CD4-positive, alpha-beta T cell treated with Interleukin-6 at 100 ng/mL for 8 hours (primary cell): ENCODE measurements at regions not wholly inside any gene's neighbourhood (a gene's known extent, or its start where the extent isn't known, plus 50 kb on each side); places are given as distances from the start of the nearest gene placed in this dataset.
A peak's percentile ranks its signal among the peaks of the same experiment; 100 is the strongest.
"Not testable (repeated sequence)": the region's sequence is repeated elsewhere in the genome, so short reads cannot be mapped to it uniquely, and the experiment has no call there.

ENCODE experiments used
- DNase-seq: peaks from one replicate; pipeline ENCODE4 v3.0.0-alpha.2; 2020; ENCODE audit warnings: mixed read lengths, low spot score

- not testable (repeated sequence) for DNase-seq
Observed at GRCh38 chr15:30760633-30761032, 134.7 kb downstream of the ARHGAP11B start.

DNA sequence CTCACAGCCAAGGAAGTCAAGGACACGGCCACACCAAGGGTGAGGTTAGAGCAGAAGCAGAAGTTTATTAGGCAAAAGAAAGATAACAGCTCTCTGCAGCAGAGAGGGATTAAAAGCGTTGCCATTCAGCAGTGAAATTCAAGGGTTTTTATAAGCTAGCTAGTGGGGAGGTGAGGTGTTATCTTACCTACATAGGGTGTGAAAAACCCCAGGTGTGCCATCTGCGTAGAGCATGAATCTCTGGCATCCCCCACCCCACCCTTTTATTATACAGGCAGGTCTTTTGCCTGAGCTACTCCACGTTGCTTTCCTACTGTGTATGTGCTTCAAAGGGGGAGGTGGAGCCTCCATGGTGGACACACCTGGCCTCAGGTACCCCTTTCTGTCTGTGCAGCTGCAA lies 135.4 kb downstream of the ARHGAP11B start:
- not testable (repeated sequence) for DNase-seq

- DNase-seq = not testable (repeated sequence)
Observed at GRCh38 chr15:30769390-30770124, 134.2 kb upstream of the FAN1 start.

- DNase-seq = no peak
Observed at GRCh38 chr15:30770759-30771158, 133.0 kb upstream of the FAN1 start.

DNA sequence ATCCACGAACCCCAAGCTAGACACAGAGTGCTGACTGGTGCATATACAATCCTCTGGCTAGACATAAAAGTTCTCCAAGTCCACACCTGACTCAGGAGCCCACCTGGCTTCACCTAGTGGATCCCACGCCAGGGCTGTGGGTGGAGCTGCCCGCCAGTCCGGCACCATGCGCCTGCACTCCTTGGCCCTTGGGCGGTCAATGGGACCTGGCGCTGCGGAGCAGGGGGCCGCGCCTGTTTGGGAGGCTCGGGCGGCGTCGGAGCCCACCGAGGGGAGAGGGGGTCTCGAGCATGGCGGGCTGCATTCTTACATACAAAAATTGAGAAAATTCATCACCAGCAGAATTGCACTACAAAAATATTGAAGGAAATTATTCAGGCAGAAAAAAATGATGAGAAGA lies 120.7 kb upstream of the FAN1 start:
- no peak for DNase-seq

DNA sequence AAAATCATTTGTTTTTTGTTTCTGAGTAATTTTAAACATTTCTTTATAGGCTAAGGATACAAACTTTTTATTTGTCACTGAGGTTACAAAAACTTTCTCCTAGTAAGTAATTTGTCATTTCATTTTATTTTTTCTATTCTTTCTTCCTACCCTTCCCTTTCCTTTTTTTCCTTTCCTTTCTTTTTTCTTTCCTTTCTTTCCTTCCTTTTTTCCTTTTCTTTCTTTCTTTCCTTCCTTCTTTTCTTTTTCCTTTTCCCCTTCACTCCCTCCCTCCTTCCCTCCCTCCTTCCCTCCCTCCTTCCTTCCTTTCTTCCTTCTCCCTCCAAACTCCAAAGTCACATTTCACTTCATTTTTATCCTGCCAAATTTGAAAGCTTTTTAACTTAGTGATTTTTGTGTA lies 115.1 kb upstream of the FAN1 start:
- DNase-seq = no peak

GRCh38 chr15:30791239-30792175 lies 112.2 kb upstream of the FAN1 start:
- DNase-seq = no peak

DNA sequence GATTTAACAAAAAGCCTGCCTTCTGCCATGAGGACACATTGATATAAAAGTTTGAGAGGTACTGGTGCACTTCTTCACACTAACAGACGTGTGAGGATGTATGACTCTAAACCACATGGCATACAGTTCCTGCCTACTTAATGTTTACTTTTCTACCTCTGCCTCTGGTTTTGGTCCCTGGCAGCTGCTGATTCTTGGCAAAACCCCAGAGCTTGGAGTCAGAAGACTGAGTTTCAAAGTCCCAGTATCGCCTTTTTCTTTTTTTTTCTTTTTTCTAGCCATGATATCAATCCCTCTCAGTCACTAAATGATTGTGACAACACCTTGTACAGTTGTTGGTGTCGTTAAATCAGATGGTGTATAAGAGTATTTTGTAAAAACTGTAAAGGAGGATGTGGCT lies 110.9 kb upstream of the FAN1 start:
- not testable (repeated sequence) for DNase-seq

GRCh38 chr15:30794388-30794787 lies 109.3 kb upstream of the FAN1 start:
- no peak for DNase-seq

DNA sequence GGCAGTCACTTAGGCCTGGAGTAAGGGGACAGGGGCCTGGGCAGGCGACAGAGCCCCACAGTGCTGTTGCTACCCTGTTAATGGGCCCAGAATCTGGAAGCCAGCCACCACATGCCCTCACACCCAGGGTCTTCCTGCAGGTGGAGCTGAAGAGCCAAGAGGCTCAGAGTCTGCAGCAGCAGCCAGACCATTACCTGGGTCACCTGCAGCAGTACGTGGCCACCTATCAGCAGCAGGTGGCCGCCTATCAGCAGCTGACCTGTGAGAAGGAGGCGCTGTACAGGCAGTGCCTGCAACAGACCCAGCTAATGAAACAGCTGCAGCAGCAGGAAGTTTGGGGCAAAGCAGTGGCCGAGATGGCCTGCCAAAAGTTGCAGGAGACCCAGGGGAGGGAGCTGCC lies 104.2 kb upstream of the FAN1 start:
- DNase-seq = not testable (repeated sequence)

DNA sequence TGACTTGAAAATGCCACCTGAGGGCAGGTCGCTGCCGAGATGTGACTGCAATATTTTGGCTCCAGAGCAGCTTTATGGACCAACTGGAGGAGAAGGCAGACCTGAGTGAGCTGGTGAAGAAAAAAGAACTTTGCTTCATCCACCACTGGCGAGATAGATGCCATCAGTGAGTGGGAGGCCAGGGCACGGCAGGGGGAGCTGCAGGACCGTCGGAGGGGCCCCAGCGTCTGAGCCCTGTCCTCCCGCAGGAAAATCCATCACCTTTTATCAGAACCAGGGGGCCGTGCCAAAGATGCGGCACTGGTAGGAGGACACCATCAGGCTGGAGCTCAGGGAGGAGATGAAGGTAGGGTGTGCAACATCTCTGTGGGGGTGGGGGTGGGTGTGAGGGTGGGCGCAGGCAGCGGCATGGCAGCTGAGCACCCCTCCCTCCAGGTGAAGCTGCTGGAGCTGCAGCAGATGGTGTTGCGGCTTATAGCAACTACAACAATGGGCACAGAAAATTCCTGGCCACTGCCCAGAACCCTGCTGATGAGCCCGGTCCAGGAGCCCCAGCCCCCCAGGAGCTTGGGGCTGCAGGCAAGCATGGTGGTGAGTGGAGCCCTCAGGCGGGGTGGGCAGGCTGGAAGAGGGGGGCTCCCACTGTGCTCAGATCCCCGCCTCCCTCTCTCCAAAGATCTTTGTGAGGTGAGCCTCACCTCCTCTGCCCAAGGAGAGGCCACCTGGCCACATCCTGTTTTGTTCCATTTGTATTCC lies 102.4 kb upstream of the FAN1 start:
- not testable (repeated sequence) for DNase-seq

DNA sequence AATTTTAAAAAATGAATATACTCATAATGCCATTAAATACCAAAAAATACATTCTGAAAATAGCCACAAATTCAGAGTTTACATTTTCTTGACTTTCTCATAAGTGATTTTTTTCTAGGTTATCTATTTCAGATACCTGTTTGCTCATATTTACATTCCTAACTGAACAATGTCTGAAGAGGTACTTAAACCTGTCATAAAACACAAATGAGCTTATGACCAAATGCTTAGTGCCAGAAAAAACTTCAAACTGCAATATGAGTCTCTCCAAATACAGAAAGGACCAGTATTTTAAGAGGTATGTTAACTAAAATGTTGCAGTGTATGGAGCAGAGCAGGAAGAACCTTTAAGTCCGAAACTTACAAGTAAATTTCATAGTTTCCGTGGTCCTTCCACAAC lies 101.7 kb upstream of the FAN1 start:
- not testable (repeated sequence) for DNase-seq

DNA sequence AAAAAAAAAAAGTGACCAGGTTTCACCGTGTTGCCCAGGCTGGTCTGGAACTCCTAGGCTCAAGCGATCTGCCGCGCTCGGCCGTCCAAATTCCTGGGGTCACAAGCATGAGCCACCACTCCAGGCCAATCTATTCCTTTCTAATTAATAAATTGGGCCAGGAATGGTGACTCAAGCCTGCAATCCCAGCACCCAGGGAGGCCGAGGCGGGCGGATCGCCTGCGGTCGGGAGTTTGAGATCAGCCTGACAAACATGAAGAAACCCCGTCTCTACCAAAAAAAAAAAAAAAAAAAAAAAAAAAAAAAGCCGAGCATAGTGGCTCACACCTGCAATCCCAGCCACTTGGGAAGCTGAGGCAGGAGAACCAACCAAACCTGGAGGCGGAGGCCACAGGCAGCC lies 100.0 kb upstream of the FAN1 start:
- not testable (repeated sequence) for DNase-seq

DNA sequence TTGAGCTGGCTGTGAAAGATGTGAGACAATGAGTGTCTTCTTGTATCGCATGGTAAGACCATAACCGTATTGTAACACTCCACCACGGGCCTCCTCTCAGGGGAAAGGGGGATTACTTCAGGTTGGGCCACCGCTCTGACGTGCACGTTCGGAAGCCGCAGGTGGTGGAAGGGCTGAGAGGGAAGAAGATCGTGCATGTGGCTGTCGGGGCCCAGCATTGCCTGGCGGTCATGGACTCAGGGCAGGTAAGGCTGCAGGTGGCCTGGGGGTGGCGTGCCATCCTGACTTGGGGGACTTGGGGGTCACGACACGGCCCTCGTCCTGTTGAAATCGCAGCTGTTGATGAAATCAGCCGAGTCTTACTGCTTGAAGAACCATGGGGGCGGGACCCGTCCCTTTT lies 87.3 kb upstream of the FAN1 start:
- DNase-seq = no peak

DNA sequence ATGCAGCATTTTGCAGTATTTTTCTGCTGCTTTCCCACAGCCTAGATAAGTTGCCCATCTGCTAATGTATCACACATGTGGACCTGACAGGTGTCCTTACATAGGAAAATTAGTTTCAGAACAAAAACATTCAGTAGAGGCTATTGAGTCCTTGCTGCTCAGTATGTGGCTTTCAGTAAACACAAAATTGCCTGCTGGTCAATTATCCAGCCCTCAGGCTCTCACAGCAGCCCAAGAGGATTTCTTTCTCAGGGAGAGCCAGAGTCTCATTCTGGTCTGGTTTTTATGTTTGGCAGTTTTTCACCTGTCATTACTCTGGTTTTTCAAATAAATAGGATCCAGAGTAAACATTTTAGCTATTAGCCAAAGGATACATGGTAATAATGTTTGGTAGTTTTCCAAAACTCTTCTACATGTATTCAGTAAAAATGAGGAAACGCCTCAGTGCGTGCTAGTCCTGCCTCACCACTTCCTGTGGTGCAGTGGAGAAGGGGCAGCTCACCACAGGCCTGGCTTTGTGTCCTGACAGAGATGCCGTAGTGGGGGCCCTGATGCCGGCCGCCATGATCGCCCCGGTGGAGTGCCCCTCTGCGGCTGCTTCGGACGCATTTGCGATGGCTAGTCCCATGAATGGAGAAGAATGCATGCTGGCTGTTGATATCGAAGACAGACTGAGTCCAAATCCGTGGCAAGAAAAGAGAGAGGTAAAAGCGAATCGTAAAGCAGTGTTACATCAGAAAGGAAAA lies 80.5 kb upstream of the FAN1 start:
- peak; percentile 32 for DNase-seq

GRCh38 chr15:30824518-30825195 lies 79.1 kb upstream of the FAN1 start:
- DNase-seq = no peak

GRCh38 chr15:30827625-30828303 lies 76.0 kb upstream of the FAN1 start:
- DNase-seq = no peak

GRCh38 chr15:30828304-30828639 lies 75.4 kb upstream of the FAN1 start:
- DNase-seq = not testable (repeated sequence)

GRCh38 chr15:30830961-30831360 lies 72.8 kb upstream of the FAN1 start:
- no peak for DNase-seq

DNA sequence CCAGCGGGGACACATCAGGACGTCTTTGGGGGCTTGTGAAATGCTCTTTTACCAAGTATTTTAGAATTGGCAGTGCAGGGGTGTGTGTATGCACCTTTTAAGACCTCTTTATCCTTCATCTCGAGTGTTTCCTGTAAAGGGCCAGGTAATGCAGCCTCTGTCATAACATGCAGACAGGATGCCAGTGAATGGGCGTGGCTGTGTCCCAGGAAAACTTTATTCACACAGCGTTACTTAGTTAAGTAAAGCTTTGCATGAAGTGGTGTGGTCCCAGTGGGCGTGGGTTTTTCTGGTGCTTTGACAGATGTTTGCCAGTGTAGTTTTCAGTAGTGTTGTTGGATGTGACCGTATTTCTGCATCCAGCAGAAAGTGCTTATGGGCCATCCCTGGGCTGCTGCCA lies 70.3 kb upstream of the FAN1 start:
- DNase-seq = peak; percentile 33

DNA sequence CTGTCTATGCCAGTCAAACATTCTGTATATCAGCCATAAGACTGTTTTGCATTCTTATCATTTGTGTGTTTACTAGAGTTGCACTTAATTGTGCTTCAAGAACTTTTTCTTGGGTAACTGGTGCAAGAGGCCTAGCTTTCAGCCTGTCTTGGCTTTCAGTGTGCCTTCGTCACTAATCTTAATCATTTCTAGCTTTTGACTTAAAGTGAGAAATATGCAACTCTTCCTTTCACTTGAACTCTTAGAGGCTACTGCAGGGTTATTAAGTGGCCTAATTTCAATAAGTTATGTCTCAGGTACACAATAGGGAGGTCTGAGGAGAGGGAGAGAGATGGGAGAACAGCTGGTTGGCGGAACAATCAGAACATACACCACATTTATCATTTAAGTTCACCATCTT lies 62.1 kb upstream of the FAN1 start:
- DNase-seq = not testable (repeated sequence)
